ENCODE measurements at regions not wholly inside any gene's neighbourhood (a gene's known extent, or its start where the extent isn't known, plus 50 kb on each side); places are given as distances from the start of the nearest gene placed in this dataset.

GRCh38 chr12:83758888-83759631, 1072.4 kb downstream of the TMTC2 start:
- no peak overlapping the region for H2AK9ac ChIP-seq (replicated peaks; ENCODE audit: low read depth, low read length, poor library complexity)
- POLR2A ChIA-PET (ENCODE audit: unreplicated experiment), result no interaction called here
- no peaks in the 10 kb centered on the region for H3K4me1 ChIP-seq (ENCODE audit: control insufficient read depth, insufficient read depth, low read length)
- CTCF ChIA-PET, result no interaction called here
- H3K18ac ChIP-seq (ENCODE audit: low read depth, low read length), result no peak overlapping the region
- H3K4ac ChIP-seq (ENCODE audit: low read depth, low read length), result no peak overlapping the region
- H4K8ac ChIP-seq (ENCODE audit: low read depth in 2 of 2, low read length in 2 of 2), result no peak overlapping the region
- no peak overlapping the region for H3K14ac ChIP-seq (replicated peaks; ENCODE audit: low read depth, low read length)
- no peaks in the 10 kb centered on the region for H4K20me1 ChIP-seq (ENCODE audit: insufficient read depth, low read length)
- H3K27me3 ChIP-seq (ENCODE audit: control insufficient read depth, insufficient read depth, low read length), result no peaks in the 10 kb centered on the region
- no TSS peak for BruUV-seq (replicated peaks)
- H3K4me2 ChIP-seq (ENCODE audit: low read depth, low read length), result no peak overlapping the region
- H2AK5ac ChIP-seq (ENCODE audit: low read depth, low read length), result no peak overlapping the region
- H2BK5ac ChIP-seq (ENCODE audit: low read depth, low read length, poor library complexity, severe bottlenecking), result no peak overlapping the region
- no CpG with 5 or more reads among the region's 5 CpGs for WGBS, 2 experiments (ENCODE audit: extremely low coverage in 2 of 2, insufficient read length in 1 of 2)
- dilution Hi-C loops (cut with HindIII; ENCODE audit: low sequenced_read_pairs, unreplicated experiment) (no loop called here), intact Hi-C loops (cut with micrococcal nuclease) (no loop called here), in situ Hi-C loops (cut with MboI; ENCODE audit: low sequenced_read_pairs) (no loop called here)
- no peak overlapping the region for H3K27ac ChIP-seq (ENCODE audit: insufficient read depth, low read length)
- H3K36me3 ChIP-seq (ENCODE audit: control insufficient read depth, insufficient read depth, low read length), result no peaks in the 10 kb centered on the region
- no peak overlapping the region for H3K56ac ChIP-seq (ENCODE audit: extremely low read depth, insufficient read depth, low read length)
- H4K91ac ChIP-seq (ENCODE audit: insufficient read depth, low read depth, low read length), result no peak overlapping the region
- DNase-seq (no peak), ATAC-seq (ENCODE audit: low read depth) (no peak)
- H3K9me1 ChIP-seq (ENCODE audit: insufficient read depth, low read length), result no peaks in the 10 kb centered on the region
- H3K9ac ChIP-seq (ENCODE audit: low read depth, low read length), result no peak overlapping the region
- no peaks in the 10 kb centered on the region for H3K79me1 ChIP-seq (ENCODE audit: low read depth in 1 of 2, low read length in 2 of 2)
- no peak overlapping the region for H2BK120ac ChIP-seq (ENCODE audit: low read depth, low read length)
- no peak overlapping the region for H2BK20ac ChIP-seq (ENCODE audit: low read depth, low read length)
- H3K9me3 ChIP-seq (ENCODE audit: control insufficient read depth, insufficient read depth, low read length), result peaks cover 5% of the 10 kb centered on the region; the same call in 1 of the 2 replicates
- H3K23ac ChIP-seq (ENCODE audit: low read depth, low read length), result no peak overlapping the region
- H2BK15ac ChIP-seq (ENCODE audit: low read depth, low read length), result no peak overlapping the region
- no peak overlapping the region for H4K5ac ChIP-seq (ENCODE audit: low read depth, low read length)
- no peak overlapping the region for H3K4me3 ChIP-seq (ENCODE audit: insufficient read depth, low read depth, low read length)
- H2AFZ ChIP-seq (replicated peaks; ENCODE audit: low read length, poor library complexity), result no peak overlapping the region
- TF ChIP-seq BHLHE40 (IDR thresholded peaks at IDR 0.05; ENCODE audit: low read depth, low read length) (no peak), CHD1 (IDR thresholded peaks at IDR 0.05; ENCODE audit: low read depth, low read length) (no peak), SMC3 (IDR thresholded peaks at IDR 0.05; ENCODE audit: low read depth, low read length) (no peak), RCOR1 (IDR thresholded peaks at IDR 0.05; ENCODE audit: insufficient replicate concordance, low read length) (no peak), RAD21 (IDR thresholded peaks at IDR 0.05; ENCODE audit: low read length) (no peak), FOS (IDR thresholded peaks at IDR 0.05; ENCODE audit: low read depth, low read length) (no peak), CTCF (conservative IDR thresholded peaks at IDR 0.05; ENCODE audit: low read depth, low read length) (no peak), MAFK (IDR thresholded peaks at IDR 0.05; ENCODE audit: low read depth, low read length) (no peak)

Data from IMR-90 (cell line).